ENCODE measurements at regions not wholly inside any gene's neighbourhood (a gene's known extent, or its start where the extent isn't known, plus 50 kb on each side); places are given as distances from the start of the nearest gene placed in this dataset.

GRCh38 chrX:28099166-28099565 lies 117.9 kb upstream of the DCAF8L1 start:
- TF ChIP-seq CTCF (IDR thresholded peaks at IDR 0.05): no peak
- no peak for TF ChIP-seq POLR2A (IDR thresholded peaks at IDR 0.05)
